Brain microvascular endothelial cell (primary cell): ENCODE measurements at regions not wholly inside any gene's neighbourhood (a gene's known extent, or its start where the extent isn't known, plus 50 kb on each side); places are given as distances from the start of the nearest gene placed in this dataset.

Experiments used
- DNase-seq: peaks from one replicate; pipeline ENCODE4 v3.0.0-alpha.2; 2020
- H3K27ac ChIP-seq: fragments of 250-450 bp; sonication (Bioruptor Pico); 2 replicates; pipeline ENCODE4 v1.5.1; 2020; ENCODE audit warnings: mild to moderate bottlenecking, moderate library complexity
- H3K27me3 ChIP-seq: fragments of 250-450 bp; sonication (Bioruptor Pico); replicated peaks from 2 replicates; pipeline ENCODE4 v1.5.1; 2020; ENCODE audit warnings: mild to moderate bottlenecking
- H3K36me3 ChIP-seq: fragments of 250-450 bp; sonication (Bioruptor Pico); replicated peaks from 2 replicates; pipeline ENCODE4 v1.5.1; 2020; ENCODE audit warnings: mild to moderate bottlenecking
- H3K4me3 ChIP-seq: 2 replicates; pipeline ENCODE4 v1.5.1; 2011; ENCODE audit warnings: low read depth, mild to moderate bottlenecking, control low read depth, low read length, moderate library complexity
- in situ Hi-C: cut with HindIII; loops from 2 replicates; pipeline ENCODE4 v1.10.0; 2017; ENCODE audit warnings: low sequenced_read_pairs, low pct_ligation_motif_present
- TF ChIP-seq, protein P1 (sequence below): IDR thresholded peaks from 2 replicates; pipeline ENCODE4 v1.5.1; 2011; ENCODE audit warnings: low read depth, mild to moderate bottlenecking, moderate library complexity, low read length, control low read depth, inconsistent platforms; ENCODE audit errors: missing control alignments

DNA sequence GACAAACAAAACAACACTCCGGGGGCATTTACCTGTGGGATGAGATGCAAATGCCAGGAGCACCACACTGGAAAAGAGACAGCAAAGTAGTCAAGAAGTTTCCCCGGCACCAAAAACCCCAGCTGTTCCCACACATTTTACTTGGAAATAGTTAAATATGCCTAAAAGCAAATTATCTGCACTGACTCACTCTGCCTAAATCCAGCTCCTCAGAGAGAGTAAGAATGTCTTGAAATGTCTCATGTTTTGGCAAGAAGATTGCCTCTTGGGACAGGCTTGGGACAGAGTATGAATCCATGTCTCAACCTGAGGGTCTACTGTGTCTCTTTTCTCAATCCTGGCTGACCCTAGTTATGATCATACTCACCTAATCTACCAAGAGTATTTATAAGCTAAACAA lies 87.5 kb upstream of the RIOK3 start:
- peak; percentile 44 for DNase-seq
- H3K36me3 ChIP-seq: no peaks in the 10 kb centered on the region
- TF ChIP-seq, protein P1, sequence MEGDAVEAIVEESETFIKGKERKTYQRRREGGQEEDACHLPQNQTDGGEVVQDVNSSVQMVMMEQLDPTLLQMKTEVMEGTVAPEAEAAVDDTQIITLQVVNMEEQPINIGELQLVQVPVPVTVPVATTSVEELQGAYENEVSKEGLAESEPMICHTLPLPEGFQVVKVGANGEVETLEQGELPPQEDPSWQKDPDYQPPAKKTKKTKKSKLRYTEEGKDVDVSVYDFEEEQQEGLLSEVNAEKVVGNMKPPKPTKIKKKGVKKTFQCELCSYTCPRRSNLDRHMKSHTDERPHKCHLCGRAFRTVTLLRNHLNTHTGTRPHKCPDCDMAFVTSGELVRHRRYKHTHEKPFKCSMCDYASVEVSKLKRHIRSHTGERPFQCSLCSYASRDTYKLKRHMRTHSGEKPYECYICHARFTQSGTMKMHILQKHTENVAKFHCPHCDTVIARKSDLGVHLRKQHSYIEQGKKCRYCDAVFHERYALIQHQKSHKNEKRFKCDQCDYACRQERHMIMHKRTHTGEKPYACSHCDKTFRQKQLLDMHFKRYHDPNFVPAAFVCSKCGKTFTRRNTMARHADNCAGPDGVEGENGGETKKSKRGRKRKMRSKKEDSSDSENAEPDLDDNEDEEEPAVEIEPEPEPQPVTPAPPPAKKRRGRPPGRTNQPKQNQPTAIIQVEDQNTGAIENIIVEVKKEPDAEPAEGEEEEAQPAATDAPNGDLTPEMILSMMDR: no peak
- no peaks in the 10 kb centered on the region for H3K27me3 ChIP-seq
- in situ Hi-C loops: no loop called here
- peak overlapping the region; percentile 39 for H3K27ac ChIP-seq
- H3K4me3 ChIP-seq: no peak overlapping the region

DNA sequence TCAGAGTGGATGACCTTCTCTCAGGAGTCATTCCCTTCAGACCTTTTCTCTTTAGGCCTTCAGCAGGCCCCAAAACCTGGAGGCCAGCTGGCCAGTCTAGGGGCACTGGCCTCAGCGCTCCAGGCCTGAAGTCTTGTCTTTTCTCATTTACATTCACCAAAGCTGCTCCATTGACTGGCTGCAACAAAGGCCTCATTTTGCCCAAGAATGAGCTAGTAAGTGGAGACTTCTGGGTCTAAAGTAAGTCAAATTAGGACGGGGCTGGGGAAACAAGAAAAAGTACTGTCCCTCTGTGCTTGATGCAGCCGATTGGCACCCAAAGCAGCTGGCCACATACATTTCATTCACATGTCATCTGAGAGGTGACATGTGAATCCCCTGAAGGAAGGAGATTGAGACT lies 83.8 kb upstream of the RIOK3 start:
- Histone ChIP-seq H3K36me3 (no peaks in the 10 kb centered on the region), H3K27ac (no peak overlapping the region), H3K4me3 (no peak overlapping the region), H3K27me3 (no peaks in the 10 kb centered on the region)
- DNase-seq: no peak
- in situ Hi-C loops: no loop called here
- TF ChIP-seq, protein P1: no peak

- H3K27me3 ChIP-seq: no peaks in the 10 kb centered on the region
- no peak overlapping the region for H3K4me3 ChIP-seq
- DNase-seq: no peak
- in situ Hi-C loops: no loop called here
- TF ChIP-seq, protein P1: no peak
- H3K36me3 ChIP-seq: no peaks in the 10 kb centered on the region
- H3K27ac ChIP-seq: no peak overlapping the region
Observed at GRCh38 chr18:23373570-23373969, 79.5 kb upstream of the RIOK3 start.

DNA sequence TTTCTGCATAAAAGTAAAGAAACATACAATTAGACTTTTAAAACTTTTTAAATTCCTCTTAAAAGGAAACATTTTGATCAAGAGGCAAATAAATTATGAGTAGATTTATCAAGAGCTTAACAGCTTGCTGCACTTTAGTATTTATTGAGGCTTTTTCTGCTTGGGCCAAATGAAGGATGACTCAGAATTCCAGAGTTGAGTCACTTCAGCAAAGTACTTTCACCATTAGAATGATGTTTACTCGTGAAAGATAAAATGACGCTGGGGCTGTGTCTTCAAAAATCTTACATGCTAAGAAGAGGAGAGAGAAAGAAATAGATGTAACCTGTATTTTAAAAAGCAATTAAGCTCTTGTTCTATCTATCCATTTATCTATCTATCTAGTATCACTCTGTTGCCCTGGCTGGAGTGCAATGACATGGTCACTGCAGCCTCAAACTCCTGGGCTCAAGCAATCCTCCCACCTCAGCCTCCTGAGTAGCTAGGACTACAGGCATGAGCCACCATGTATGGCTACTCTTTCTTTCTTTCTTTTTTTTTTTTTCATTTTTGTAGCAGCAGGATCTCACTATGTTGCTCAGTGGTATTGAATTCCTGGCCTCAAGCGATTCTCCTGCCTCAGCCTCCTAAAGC lies 75.3 kb upstream of the RIOK3 start:
- DNase-seq: peak; percentile 82
- Histone ChIP-seq H3K27ac (peak overlapping the region; percentile 98), H3K36me3 (no peaks in the 10 kb centered on the region), H3K27me3 (no peaks in the 10 kb centered on the region), H3K4me3 (no peak overlapping the region)
- in situ Hi-C loops: no loop called here
- TF ChIP-seq, protein P1: no peak

DNA sequence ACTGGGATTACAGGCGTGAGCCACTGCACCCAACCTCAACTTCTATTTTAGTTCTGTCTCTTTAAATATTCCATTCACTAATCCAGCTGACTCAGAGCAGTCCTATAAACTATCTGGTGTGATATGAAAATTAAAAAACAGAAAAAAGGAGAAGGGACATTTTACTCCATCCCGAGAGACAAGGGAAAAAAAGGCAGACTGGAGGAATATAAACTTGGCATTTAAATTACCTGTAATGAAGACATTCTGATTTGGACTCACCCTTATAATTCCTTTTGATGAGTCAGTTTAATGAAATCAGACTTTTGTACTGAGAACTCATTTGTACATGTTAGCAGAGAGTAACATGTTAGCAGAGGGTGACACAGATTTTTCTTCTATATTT lies 74.8 kb upstream of the RIOK3 start:
- no peak for DNase-seq

More for the DNA sequence above, 74.8 kb upstream of the RIOK3 start:
- TF ChIP-seq, protein P1: no peak
- no peaks in the 10 kb centered on the region for H3K36me3 ChIP-seq
- in situ Hi-C loops: no loop called here
- no peaks in the 10 kb centered on the region for H3K27me3 ChIP-seq
- H3K27ac ChIP-seq: peak overlapping the region; percentile 98
- no peak overlapping the region for H3K4me3 ChIP-seq
